Liver (tissue), 8 donors: ENCODE measurements at regions not wholly inside any gene's neighbourhood (a gene's known extent, or its start where the extent isn't known, plus 50 kb on each side); places are given as distances from the start of the nearest gene placed in this dataset.
A peak's percentile ranks its signal among the peaks of the same experiment; 100 is the strongest.

Experiments
- DNase-seq: peaks from one replicate; pipeline ENCODE4 v3.0.0-alpha.2; 2017; ENCODE audit warnings: low spot score
- H3K27ac ChIP-seq, 2 donors: one replicate each; pipeline ENCODE4 v1.7.0; 2013; ENCODE audit warnings: inconsistent platforms in 2 of 2, low read length in 2 of 2, control low read depth in 1 of 2, low read depth in 1 of 2, mild to moderate bottlenecking in 1 of 2
- H3K27me3 ChIP-seq, 4 donors: one replicate each; pipeline versions ENCODE4 v1.6.1 to v1.7.0; 2013; ENCODE audit warnings: low read length in 3 of 4, inconsistent platforms in 1 of 4, mild to moderate bottlenecking in 1 of 4, moderate library complexity in 1 of 4; ENCODE audit not compliant: control insufficient read depth in 4 of 4, insufficient read depth in 4 of 4
- H3K36me3 ChIP-seq, 4 donors: one replicate each; pipeline versions ENCODE4 v1.6.1 to v1.7.0; 2013; ENCODE audit warnings: low read length in 3 of 4, mild to moderate bottlenecking in 3 of 4, low read depth in 1 of 4, moderate library complexity in 1 of 4; ENCODE audit not compliant: control insufficient read depth in 4 of 4, insufficient read depth in 3 of 4
- H3K4me1 ChIP-seq, 4 donors: one replicate each; pipeline versions ENCODE4 v1.6.1 to v1.7.0; 2013; ENCODE audit warnings: low read length in 3 of 4, mild to moderate bottlenecking in 3 of 4, moderate library complexity in 1 of 4; ENCODE audit not compliant: control insufficient read depth in 4 of 4, insufficient read depth in 4 of 4
- H3K4me3 ChIP-seq, 3 donors: one replicate each; pipeline versions ENCODE4 v1.6.1 to v1.7.0; 2013; ENCODE audit warnings: low read length in 3 of 3, control low read depth in 1 of 3, low read depth in 1 of 3, mild to moderate bottlenecking in 1 of 3
- H3K9ac ChIP-seq, 2 donors: one replicate each; pipeline ENCODE4 v1.7.0; 2013; ENCODE audit warnings: low read length in 2 of 2, mild to moderate bottlenecking in 2 of 2, moderate library complexity in 2 of 2, control low read depth in 1 of 2, low read depth in 1 of 2
- H3K9me3 ChIP-seq, 4 donors: one replicate each; pipeline versions ENCODE4 v1.6.1 to v1.7.0; 2013; ENCODE audit warnings: low read length in 3 of 4; ENCODE audit not compliant: control insufficient read depth in 4 of 4
- ATF3 ChIP-seq: IDR thresholded peaks from 2 replicates; pipeline ENCODE4 v1.6.1; 2016; ENCODE audit warnings: antibody characterized with exemption
- CTCF ChIP-seq: fragments of 150-350 bp; IDR thresholded peaks from 2 replicates; pipeline ENCODE4 v1.5.1; 2017; ENCODE audit warnings: improper control_type of control experiment, low read depth, low read length; ENCODE audit not compliant: missing input control
- EGR1 ChIP-seq, 2 donors: IDR thresholded peaks; 2 replicates each; pipeline ENCODE4 v1.6.1; 2016 to 2018; ENCODE audit warnings: antibody characterized with exemption in 2 of 2, low read depth in 2 of 2
- FOXA1 ChIP-seq: IDR thresholded peaks from 2 replicates; pipeline ENCODE4 v1.6.1; 2016; ENCODE audit warnings: antibody characterized with exemption
- FOXA2 ChIP-seq: IDR thresholded peaks from 2 replicates; pipeline ENCODE4 v1.6.1; 2016; ENCODE audit warnings: antibody characterized with exemption
- GABPA ChIP-seq, 2 donors: IDR thresholded peaks in 1 of 2; conservative IDR thresholded peaks in 1 of 2; 2 replicates each; pipeline ENCODE4 v1.6.1; 2016; ENCODE audit warnings: antibody characterized with exemption in 2 of 2, mild to moderate bottlenecking in 1 of 2, moderate library complexity in 1 of 2
- HNF4A ChIP-seq, 2 donors: conservative IDR thresholded peaks; 2 replicates each; pipeline ENCODE4 v1.6.1; 2016; ENCODE audit warnings: antibody characterized with exemption in 2 of 2, mild to moderate bottlenecking in 2 of 2
- HNF4G ChIP-seq: IDR thresholded peaks from 2 replicates; pipeline ENCODE4 v1.6.1; 2016; ENCODE audit warnings: antibody characterized with exemption
- JUND ChIP-seq, 2 donors: IDR thresholded peaks; 2 replicates each; pipeline ENCODE4 v1.6.1; 2016; ENCODE audit warnings: antibody characterized with exemption in 2 of 2
- MAX ChIP-seq: IDR thresholded peaks from 2 replicates; pipeline ENCODE4 v1.6.1; 2016; ENCODE audit warnings: antibody characterized with exemption
- NR2F2 ChIP-seq: IDR thresholded peaks from 2 replicates; pipeline ENCODE4 v1.6.1; 2016; ENCODE audit warnings: antibody characterized with exemption
- RAD21 ChIP-seq, 2 donors: IDR thresholded peaks; 2 replicates each; pipeline ENCODE4 v1.6.1; 2016; ENCODE audit warnings: antibody characterized with exemption in 2 of 2, mild to moderate bottlenecking in 2 of 2
- REST ChIP-seq: IDR thresholded peaks from 2 replicates; pipeline ENCODE4 v1.6.1; 2016; ENCODE audit warnings: antibody characterized with exemption, mild to moderate bottlenecking
- RXRA ChIP-seq, 2 donors: IDR thresholded peaks; 2 replicates each; pipeline ENCODE4 v1.6.1; 2017 to 2018; ENCODE audit warnings: antibody characterized with exemption in 2 of 2, mild to moderate bottlenecking in 1 of 2
- SP1 ChIP-seq: IDR thresholded peaks from 2 replicates; pipeline ENCODE4 v1.6.1; 2018; ENCODE audit warnings: antibody characterized with exemption, mild to moderate bottlenecking
- TAF1 ChIP-seq: conservative IDR thresholded peaks from 2 replicates; pipeline ENCODE4 v1.6.1; 2016; ENCODE audit warnings: antibody characterized with exemption, mild to moderate bottlenecking
- ZBTB33 ChIP-seq: IDR thresholded peaks from 2 replicates; pipeline ENCODE4 v1.6.1; 2016; ENCODE audit warnings: antibody characterized with exemption
- WGBS: extraction: QIAGEN DNeasy Blood & Tissue Kit; methylation state at CpG from one replicate; pipeline ENCODE4 v1.1.7; 2013; 5-methylcytosine and 5-hydroxymethylcytosine counted together
- donor health status: healthy.
- donor health status: healthy.
- donor health status: healthy.
- donor health status: healthy.
- donor health status: healthy.

GRCh38 chr20:5688431-5688972 lies 61.7 kb upstream of the SHLD1 start:
- H3K4me1 ChIP-seq = no peaks in the 10 kb centered on the region
- no peaks in the 10 kb centered on the region for H3K36me3 ChIP-seq
- no peak overlapping the region for H3K9ac ChIP-seq
- WGBS = 73% methylated on average over 12 of the region's 12 CpGs
- TF ChIP-seq MAX (no peak), NR2F2 (peak; percentile 18)
- no peak for DNase-seq
- no peaks in the 10 kb centered on the region for H3K9me3 ChIP-seq
- H3K4me3 ChIP-seq = no peak overlapping the region
- H3K27me3 ChIP-seq = no peaks in the 10 kb centered on the region
- H3K27ac ChIP-seq = no peak overlapping the region

- no peak overlapping the region for H3K27ac ChIP-seq
- no peak for DNase-seq
- WGBS = 74% methylated on average over 4 of the region's 4 CpGs
- H3K9me3 ChIP-seq = no peaks in the 10 kb centered on the region
- TF ChIP-seq ATF3 (no peak), SP1 (no peak)
- H3K36me3 ChIP-seq = no peaks in the 10 kb centered on the region
- no peaks in the 10 kb centered on the region for H3K27me3 ChIP-seq
- no peaks in the 10 kb centered on the region for H3K4me1 ChIP-seq
- no peak overlapping the region for H3K9ac ChIP-seq
- no peak overlapping the region for H3K4me3 ChIP-seq
Measured at GRCh38 chr20:5687884-5688283, 62.3 kb upstream of the SHLD1 start.

- TF ChIP-seq ATF3 = no peak
- no peak for TF ChIP-seq GABPA (IDR thresholded peaks at IDR 0.05 in 1 of 2, conservative IDR thresholded peaks at IDR 0.05 in 1 of 2)
- TF ChIP-seq EGR1 (IDR thresholded peaks at IDR 0.05; ENCODE audit: low read depth in 2 of 2) = no peak
- TF ChIP-seq FOXA1 = no peak
- no peak for TF ChIP-seq RAD21 (IDR thresholded peaks at IDR 0.05)
- TF ChIP-seq RXRA (IDR thresholded peaks at IDR 0.05) = no peak
- no peak for TF ChIP-seq REST
- no peak for TF ChIP-seq FOXA2
- TF ChIP-seq HNF4A (conservative IDR thresholded peaks at IDR 0.05) = no peak
- TF ChIP-seq JUND (IDR thresholded peaks at IDR 0.05) = no peak
- no peak for TF ChIP-seq CTCF
- no peak for TF ChIP-seq MAX
- no peak for TF ChIP-seq NR2F2
- no peak for TF ChIP-seq HNF4G
- no peak for TF ChIP-seq TAF1
- TF ChIP-seq ZBTB33 = no peak
- Histone ChIP-seq H3K36me3 (no peaks in the 10 kb centered on the region), H3K27me3 (no peaks in the 10 kb centered on the region), H3K4me3 (no peak overlapping the region), H3K4me1 (no peaks in the 10 kb centered on the region), H3K9ac (no peak overlapping the region), H3K9me3 (no peaks in the 10 kb centered on the region), H3K27ac (no peak overlapping the region)
- DNase-seq = no peak
- WGBS = 92% methylated on average over 15 of the region's 15 CpGs
Measured at GRCh38 chr20:5686384-5687105, 63.7 kb upstream of the SHLD1 start.
